Stimulated activated CD8-positive, alpha-beta memory T cell treated with anti-CD3 and anti-CD28 coated beads, Interleukin-15, amount 100 ng/mL, for 4 hours (primary cell): ENCODE measurements at regions not wholly inside any gene's neighbourhood (a gene's known extent, or its start where the extent isn't known, plus 50 kb on each side); places are given as distances from the start of the nearest gene placed in this dataset.
"Not testable (repeated sequence)": the region's sequence is repeated elsewhere in the genome, so short reads cannot be mapped to it uniquely, and the experiment has no call there.

Experiments used
- DNase-seq, 2 donors: peaks; one replicate each; pipeline ENCODE4 v3.0.0-alpha.2; 2020; ENCODE audit warnings: low read depth in 2 of 2

- DNase-seq = peak in 1 of 2 donors; percentile 5
Measured at GRCh38 chr6:21914121-21914973, 320.8 kb downstream of the SOX4 start.

- DNase-seq = no peak
Measured at GRCh38 chr6:21915707-21916260, 322.2 kb downstream of the SOX4 start.

GRCh38 chr6:21918041-21918440, 324.5 kb downstream of the SOX4 start:
- no peak for DNase-seq

- DNase-seq = no peak
Measured at GRCh38 chr6:21918666-21919065, 325.1 kb downstream of the SOX4 start.

- DNase-seq = no peak
Measured at GRCh38 chr6:21922086-21922485, 328.5 kb downstream of the SOX4 start.

- DNase-seq = no peak
Measured at GRCh38 chr6:21924002-21924401, 330.5 kb downstream of the SOX4 start.

GRCh38 chr6:21928827-21929226, 335.3 kb downstream of the SOX4 start:
- DNase-seq = no peak

- no peak for DNase-seq
Measured at GRCh38 chr6:21931641-21932335, 338.2 kb downstream of the SOX4 start.

- no peak for DNase-seq
Measured at GRCh38 chr6:21933351-21933750, 339.8 kb downstream of the SOX4 start.

GRCh38 chr6:21935142-21935541, 341.6 kb downstream of the SOX4 start:
- no peak for DNase-seq

- DNase-seq = no peak
Measured at GRCh38 chr6:21935561-21936028, 342.0 kb downstream of the SOX4 start.

- DNase-seq = no peak
Measured at GRCh38 chr6:21937466-21937865, 343.9 kb downstream of the SOX4 start.

GRCh38 chr6:21939066-21939465, 345.5 kb downstream of the SOX4 start:
- DNase-seq = not testable (repeated sequence)

GRCh38 chr6:21941926-21942325, 348.4 kb downstream of the SOX4 start:
- no peak for DNase-seq

GRCh38 chr6:21942897-21943296, 349.3 kb downstream of the SOX4 start:
- DNase-seq = no peak

GRCh38 chr6:21946298-21946783, 350.5 kb downstream of the PRL start:
- DNase-seq = no peak

- not testable (repeated sequence) for DNase-seq
Measured at GRCh38 chr6:21947227-21947626, 349.6 kb downstream of the PRL start.

- DNase-seq = no peak
Measured at GRCh38 chr6:21947731-21948386, 349.0 kb downstream of the PRL start.

GRCh38 chr6:21949211-21949801, 347.5 kb downstream of the PRL start:
- DNase-seq = no peak

GRCh38 chr6:21952367-21952766, 344.5 kb downstream of the PRL start:
- no peak for DNase-seq
